Cardiac muscle cell (in vitro differentiated cells and primary cell): ENCODE measurements at regions not wholly inside any gene's neighbourhood (a gene's known extent, or its start where the extent isn't known, plus 50 kb on each side); places are given as distances from the start of the nearest gene placed in this dataset.

Experiments
- DNase-seq, 2 donors: peaks; one replicate each; pipeline versions ENCODE4 v3.0.0 to v3.0.0-alpha.2; 2010 to 2017; ENCODE audit warnings: low read depth in 1 of 2, low spot score in 1 of 2
- H3K27ac ChIP-seq: fragments of 200-600 bp; sonication (generic); 2 replicates; pipeline ENCODE4 v1.5.1; 2016
- H3K27me3 ChIP-seq: fragments of 200-600 bp; sonication (generic); 2 replicates; pipeline ENCODE4 v1.6.0; 2016; ENCODE audit warnings: control low read depth
- H3K36me3 ChIP-seq: fragments of 200-600 bp; sonication (generic); 2 replicates; pipeline ENCODE4 v1.5.1; 2016; ENCODE audit warnings: control low read depth
- H3K4me1 ChIP-seq: fragments of 200-600 bp; sonication (generic); 2 replicates; pipeline ENCODE4 v1.8.1; 2017; ENCODE audit warnings: low read depth, mild to moderate bottlenecking, mixed run types
- H3K4me3 ChIP-seq: fragments of 200-600 bp; sonication (generic); 2 replicates; pipeline ENCODE4 v1.5.1; 2016; ENCODE audit warnings: mild to moderate bottlenecking
- H3K9me3 ChIP-seq: fragments of 200-600 bp; sonication (generic); 2 replicates; pipeline ENCODE4 v1.5.1; 2017; ENCODE audit warnings: low read depth, mild to moderate bottlenecking, control low read depth
- TF ChIP-seq, protein P1 (sequence below): IDR thresholded peaks from 2 replicates; pipeline ENCODE4 v1.5.1; 2012; ENCODE audit warnings: low read depth, mild to moderate bottlenecking, low read length

DNA sequence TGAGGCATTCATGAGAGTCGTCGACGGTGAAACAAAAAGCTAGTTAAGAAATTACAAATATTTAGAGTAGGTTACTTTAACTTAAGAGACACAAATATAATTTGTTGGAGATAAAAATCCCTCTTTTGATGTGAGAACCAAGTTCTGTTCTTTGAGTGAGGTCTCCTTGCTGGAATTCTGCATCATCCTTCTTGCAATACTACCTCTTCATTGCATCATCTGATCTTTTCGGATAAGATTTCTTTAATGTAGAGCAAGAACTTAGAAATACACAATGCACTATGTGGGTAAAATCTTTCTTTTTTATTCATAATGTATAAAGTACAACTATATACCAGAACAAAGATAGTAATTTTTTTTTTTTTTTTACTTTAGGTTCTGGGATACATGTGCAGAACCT, 118.4 kb downstream of the ARL4C start:
- Histone ChIP-seq H3K36me3 (no peaks in the 10 kb centered on the region), H3K4me1 (no peaks in the 10 kb centered on the region), H3K27ac (no peak overlapping the region), H3K4me3 (no peak overlapping the region), H3K27me3 (no peaks in the 10 kb centered on the region), H3K9me3 (no peaks in the 10 kb centered on the region)
- TF ChIP-seq, protein P1, sequence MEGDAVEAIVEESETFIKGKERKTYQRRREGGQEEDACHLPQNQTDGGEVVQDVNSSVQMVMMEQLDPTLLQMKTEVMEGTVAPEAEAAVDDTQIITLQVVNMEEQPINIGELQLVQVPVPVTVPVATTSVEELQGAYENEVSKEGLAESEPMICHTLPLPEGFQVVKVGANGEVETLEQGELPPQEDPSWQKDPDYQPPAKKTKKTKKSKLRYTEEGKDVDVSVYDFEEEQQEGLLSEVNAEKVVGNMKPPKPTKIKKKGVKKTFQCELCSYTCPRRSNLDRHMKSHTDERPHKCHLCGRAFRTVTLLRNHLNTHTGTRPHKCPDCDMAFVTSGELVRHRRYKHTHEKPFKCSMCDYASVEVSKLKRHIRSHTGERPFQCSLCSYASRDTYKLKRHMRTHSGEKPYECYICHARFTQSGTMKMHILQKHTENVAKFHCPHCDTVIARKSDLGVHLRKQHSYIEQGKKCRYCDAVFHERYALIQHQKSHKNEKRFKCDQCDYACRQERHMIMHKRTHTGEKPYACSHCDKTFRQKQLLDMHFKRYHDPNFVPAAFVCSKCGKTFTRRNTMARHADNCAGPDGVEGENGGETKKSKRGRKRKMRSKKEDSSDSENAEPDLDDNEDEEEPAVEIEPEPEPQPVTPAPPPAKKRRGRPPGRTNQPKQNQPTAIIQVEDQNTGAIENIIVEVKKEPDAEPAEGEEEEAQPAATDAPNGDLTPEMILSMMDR, result no peak
- peak in 1 of 2 donors; percentile 59 for DNase-seq

DNA sequence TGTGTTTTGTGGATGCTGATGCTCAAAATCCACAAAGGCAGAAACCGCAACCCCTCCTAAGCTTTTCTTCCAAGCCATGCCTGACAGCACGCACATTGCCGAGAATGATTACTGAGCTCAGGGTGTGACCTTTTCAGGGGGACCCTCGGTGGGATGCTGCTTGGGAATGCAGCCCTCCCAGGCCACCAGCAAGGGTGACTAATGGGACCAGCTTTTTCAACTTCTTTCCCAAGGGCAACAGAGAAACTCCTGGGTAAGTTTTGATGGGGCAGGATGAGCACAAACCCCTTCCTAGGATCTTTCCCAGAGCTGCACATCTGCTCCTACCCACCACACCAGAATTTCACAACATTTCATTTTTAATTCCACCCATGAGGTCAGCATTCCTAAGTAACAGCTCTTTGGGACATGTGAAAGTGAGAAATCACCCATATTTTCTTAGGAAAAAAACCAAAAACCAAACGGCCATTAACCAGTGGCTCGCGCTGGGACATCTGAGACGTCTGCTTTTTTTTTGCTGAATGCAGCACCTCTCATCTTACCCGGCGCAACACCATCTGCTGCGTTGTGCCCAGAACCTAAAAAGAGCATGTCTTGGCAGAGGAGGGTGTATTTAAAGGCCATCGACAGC, 119.0 kb downstream of the ARL4C start:
- TF ChIP-seq, protein P1, result no peak
- peak in 1 of 2 donors; percentile 76 for DNase-seq
- Histone ChIP-seq H3K9me3 (no peaks in the 10 kb centered on the region), H3K36me3 (no peaks in the 10 kb centered on the region), H3K27ac (no peak overlapping the region), H3K27me3 (no peaks in the 10 kb centered on the region), H3K4me1 (no peaks in the 10 kb centered on the region), H3K4me3 (no peak overlapping the region)

GRCh38 chr2:234376229-234376628, 120.7 kb downstream of the ARL4C start:
- DNase-seq, result no peak
- Histone ChIP-seq H3K27me3 (no peaks in the 10 kb centered on the region), H3K4me1 (no peaks in the 10 kb centered on the region), H3K9me3 (no peaks in the 10 kb centered on the region), H3K4me3 (no peak overlapping the region), H3K36me3 (no peaks in the 10 kb centered on the region), H3K27ac (no peak overlapping the region)
- TF ChIP-seq, protein P1, result no peak

DNA sequence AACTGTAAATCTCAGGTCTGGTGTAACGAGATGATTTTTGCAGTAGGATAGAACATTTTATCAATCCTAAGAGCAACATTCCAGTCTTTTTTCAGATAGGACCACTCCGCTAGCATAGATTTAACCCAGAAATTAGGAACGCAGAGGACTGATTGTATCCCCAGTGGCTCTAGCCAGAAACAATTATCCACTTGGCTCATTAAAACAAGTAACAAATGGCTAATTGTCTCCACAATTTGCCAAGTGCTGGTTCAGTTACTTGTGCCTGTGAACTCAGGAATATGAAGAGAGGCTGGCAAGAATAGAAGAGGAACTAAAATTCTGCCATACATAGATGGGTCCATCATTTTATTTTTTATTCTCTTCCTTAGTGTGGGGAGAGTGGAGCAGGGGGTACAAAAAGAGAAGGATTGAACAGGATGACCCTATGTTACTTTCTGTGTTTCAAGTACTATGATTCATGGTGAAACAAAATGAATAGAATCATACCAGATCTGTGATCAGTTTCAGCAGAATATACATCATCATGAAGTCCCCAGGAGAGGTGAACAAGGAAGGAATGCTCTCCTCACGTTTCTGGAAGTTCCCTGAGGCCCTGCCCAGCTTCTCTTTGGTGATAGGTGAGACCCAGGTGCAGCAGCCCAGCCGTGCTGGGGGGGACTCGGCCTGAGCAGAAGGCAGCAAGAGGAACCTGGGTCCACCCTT, 121.6 kb downstream of the ARL4C start:
- no peaks in the 10 kb centered on the region for H3K36me3 ChIP-seq
- no peak overlapping the region for H3K4me3 ChIP-seq
- TF ChIP-seq, protein P1, result no peak
- no peaks in the 10 kb centered on the region for H3K4me1 ChIP-seq
- no peaks in the 10 kb centered on the region for H3K27me3 ChIP-seq
- H3K27ac ChIP-seq, result no peak overlapping the region
- no peak for DNase-seq
- H3K9me3 ChIP-seq, result no peaks in the 10 kb centered on the region

DNA sequence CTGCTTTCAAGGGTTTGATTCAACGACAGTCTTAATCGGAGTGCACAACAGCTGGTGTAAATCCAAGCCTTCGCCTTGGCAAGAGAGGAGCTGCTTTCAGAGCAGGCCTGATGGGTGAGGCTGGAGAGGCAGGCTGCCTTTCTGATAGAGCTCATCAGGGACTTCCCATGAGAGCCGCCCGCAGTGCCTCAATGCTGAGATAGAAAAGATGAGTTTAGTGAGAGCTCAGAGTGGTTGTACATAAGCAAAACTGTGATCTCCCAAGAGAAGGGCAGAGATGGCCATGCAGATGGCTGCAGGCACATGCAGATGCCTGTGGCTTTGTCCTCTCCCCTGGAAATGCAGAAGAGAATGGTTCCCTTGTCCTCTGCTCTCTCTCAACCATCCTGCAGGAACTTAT, 122.1 kb downstream of the ARL4C start:
- Histone ChIP-seq H3K36me3 (no peaks in the 10 kb centered on the region), H3K4me3 (no peak overlapping the region), H3K9me3 (no peaks in the 10 kb centered on the region), H3K27me3 (no peaks in the 10 kb centered on the region), H3K27ac (no peak overlapping the region), H3K4me1 (no peaks in the 10 kb centered on the region)
- peak in 1 of 2 donors; percentile 35 for DNase-seq
- TF ChIP-seq, protein P1, result no peak
